Fibroblast of lung (primary cell): ENCODE measurements at regions not wholly inside any gene's neighbourhood (a gene's known extent, or its start where the extent isn't known, plus 50 kb on each side); places are given as distances from the start of the nearest gene placed in this dataset.

Source experiments
- CTCF ChIP-seq, 2 donors: IDR thresholded peaks in 1 of 2; conservative IDR thresholded peaks in 1 of 2; 1 replicate in 1 of 2; 2 replicates in 1 of 2; pipeline ENCODE4 v1.5.1; 2011 to 2012; ENCODE audit warnings: low read length in 2 of 2, control low read depth in 1 of 2, inconsistent platforms in 1 of 2, low read depth in 1 of 2, mild to moderate bottlenecking in 1 of 2
- EZH2 ChIP-seq: IDR thresholded peaks from 2 replicates; pipeline ENCODE4 v1.5.1; 2012; ENCODE audit warnings: low read length, control low read depth, mild to moderate bottlenecking; ENCODE audit errors: missing control alignments

- no peak for TF ChIP-seq CTCF (conservative IDR thresholded peaks at IDR 0.05 in 1 of 2, IDR thresholded peaks at IDR 0.05 in 1 of 2; ENCODE audit: low read depth in 1 of 2, low read length in 2 of 2)
- no peak for TF ChIP-seq EZH2
Observed at GRCh38 chr18:39655341-39655740, 2089.7 kb upstream of the CELF4 start.
